HG03442 (cell line): ENCODE measurements at regions not wholly inside any gene's neighbourhood (a gene's known extent, or its start where the extent isn't known, plus 50 kb on each side); places are given as distances from the start of the nearest gene placed in this dataset.
A peak's percentile ranks its signal among the peaks of the same experiment; 100 is the strongest.
"Not testable (repeated sequence)": the region's sequence is repeated elsewhere in the genome, so short reads cannot be mapped to it uniquely, and the experiment has no call there.

Experiments
- ATAC-seq: cut with Tn5 transposase; IDR thresholded peaks from one replicate; pipeline ENCODE4 v1.9.1; 2021; ENCODE audit warnings: mild to moderate bottlenecking, moderate library complexity; ENCODE audit not compliant: unreplicated experiment

DNA sequence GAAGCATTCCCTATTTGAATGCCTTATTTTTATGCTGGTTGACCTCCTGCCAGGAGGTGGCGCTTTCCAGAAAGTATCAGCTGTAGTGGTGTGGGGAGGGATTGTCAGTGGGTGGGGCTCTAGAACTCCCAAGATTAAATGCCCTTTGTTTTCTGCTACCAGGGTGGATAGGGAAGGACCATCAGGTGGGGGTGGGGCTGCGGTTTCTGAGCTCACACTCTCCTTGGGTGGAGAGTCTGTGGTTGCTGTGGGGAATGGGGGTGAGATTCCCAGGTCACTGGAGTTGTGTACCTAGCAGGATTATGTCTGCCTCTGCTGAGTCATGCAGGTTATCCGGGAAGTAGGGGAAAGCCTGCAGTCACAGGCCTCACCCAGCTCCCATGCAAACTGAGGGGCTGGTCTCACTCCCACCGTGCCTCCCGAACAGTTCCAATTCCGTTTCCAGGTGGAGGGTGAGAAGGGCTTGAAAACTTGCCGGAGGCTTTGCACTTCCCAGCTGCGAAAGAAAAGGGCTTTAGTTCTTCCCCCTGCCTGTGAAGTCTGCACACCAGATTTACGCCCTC, 68.3 kb downstream of the ALG10B start:
- no peak for ATAC-seq

DNA sequence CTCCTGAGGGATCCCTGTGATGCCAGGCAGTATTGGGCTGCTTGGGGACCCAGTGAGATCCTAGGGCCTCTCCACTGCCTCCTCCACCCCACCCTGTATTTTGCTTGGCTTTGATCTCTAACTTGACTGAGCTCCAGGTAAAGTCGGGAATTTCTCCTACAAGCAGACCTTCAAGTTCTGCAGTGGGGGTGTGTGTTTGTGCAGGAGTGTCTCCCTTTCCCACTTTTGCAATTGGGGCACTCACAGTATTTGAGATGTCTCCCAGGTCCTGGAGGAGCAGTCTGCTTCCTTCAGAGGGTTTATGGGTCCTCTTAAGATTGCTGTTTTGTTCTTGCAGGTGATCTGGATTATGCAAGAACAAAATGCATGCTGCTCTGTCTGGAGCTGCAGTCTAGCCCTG, 68.9 kb downstream of the ALG10B start:
- ATAC-seq: no peak

DNA sequence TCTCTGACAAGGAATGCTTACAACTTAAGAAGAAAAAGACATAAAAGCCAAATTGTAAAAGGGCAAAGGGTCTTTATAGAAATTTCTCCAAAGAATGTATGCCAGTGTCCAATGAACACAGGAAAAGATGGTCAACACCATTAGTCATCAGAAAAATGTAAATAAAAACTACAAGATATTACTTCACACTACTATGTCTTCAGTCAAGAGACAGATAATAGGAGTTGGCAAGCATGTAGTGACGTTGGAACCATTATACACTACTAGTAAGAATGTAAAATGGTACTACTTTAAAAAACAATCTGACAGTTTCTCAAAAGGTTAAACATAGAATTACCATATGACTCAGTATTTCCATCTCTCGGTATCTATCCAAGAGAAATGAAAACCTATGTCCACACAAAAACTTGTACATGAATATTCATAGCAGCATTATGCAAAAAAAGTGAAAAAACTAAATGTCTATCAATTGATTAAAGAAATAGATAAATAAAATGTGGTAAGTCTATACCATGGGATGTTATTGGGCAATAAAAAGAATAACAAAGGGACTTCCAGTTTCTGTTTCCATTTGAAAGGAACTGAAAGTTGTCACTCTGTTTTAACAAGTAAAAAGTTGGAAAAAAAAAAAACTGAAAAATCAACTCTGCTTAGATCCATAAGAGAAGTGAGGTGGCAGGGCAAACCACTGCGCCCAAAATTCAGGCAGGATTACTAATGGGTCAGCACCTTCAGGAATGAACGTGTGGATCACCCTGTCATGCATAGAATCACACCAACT, 69.8 kb downstream of the ALG10B start:
- ATAC-seq: peak; percentile 68

DNA sequence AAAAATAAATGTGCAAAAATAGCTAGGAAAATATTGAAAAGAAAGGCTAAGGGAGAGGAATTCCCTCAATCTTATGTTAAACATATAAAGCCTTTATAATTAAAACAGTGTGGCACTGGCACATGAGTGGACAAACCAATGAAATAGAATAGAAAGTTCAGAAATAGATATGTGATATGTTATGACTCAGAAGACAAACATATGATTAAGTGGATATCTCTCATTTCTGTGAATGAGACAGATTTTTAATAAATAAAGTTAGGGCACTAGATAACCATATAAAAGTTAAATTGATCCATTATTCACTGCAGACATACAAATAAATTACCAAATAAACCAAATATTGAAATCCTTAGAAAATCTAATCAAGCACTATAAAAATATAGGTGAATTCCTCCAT, 73.0 kb downstream of the ALG10B start:
- no peak for ATAC-seq

DNA sequence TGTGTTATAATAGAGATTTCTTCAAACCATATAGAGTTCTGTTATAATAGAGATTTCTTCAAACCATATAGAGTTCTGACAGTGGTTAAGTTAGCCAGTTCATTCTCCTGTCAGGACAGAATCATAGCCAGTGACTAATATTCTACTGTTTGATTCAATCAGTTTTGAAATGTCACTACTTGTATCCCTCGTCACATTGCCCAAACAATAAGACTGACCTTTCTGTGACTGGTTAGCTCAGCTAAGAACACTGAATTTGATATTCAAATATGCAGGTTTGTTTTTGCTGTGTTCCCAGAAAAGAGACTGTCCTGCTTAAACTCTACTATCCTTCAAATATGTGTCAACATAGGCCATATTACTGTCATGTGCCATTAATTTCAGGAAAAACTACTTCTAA, 74.4 kb downstream of the ALG10B start:
- no peak for ATAC-seq

- peak; percentile 50 for ATAC-seq
Measured at GRCh38 chr12:38392554-38393144, 76.1 kb downstream of the ALG10B start.

- no peak for ATAC-seq
Measured at GRCh38 chr12:38399711-38400206, 83.2 kb downstream of the ALG10B start.

DNA sequence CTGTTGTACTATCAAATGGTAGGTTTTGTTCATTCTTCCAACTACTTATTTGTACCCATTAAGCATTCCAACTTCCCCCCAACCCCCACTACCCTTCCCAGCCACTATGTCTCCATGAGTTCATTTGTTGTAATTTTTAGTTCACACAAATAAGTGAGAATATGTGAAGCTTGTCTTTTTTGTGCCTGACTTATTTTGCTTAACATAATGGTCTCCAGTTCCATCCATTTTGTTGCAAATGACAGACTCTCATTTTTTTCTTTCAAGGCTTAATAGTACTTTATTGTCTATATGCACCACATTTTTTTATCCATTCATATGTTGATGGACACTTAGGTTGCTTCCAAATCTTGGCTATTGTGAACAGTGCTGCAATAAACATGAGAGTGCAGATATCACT, 86.2 kb downstream of the ALG10B start:
- ATAC-seq: no peak

- ATAC-seq: no peak
Measured at GRCh38 chr12:38409511-38409910, 92.9 kb downstream of the ALG10B start.

GRCh38 chr12:38411426-38411825, 94.9 kb downstream of the ALG10B start:
- no peak for ATAC-seq

- no peak for ATAC-seq
Measured at GRCh38 chr12:38411946-38412345, 95.4 kb downstream of the ALG10B start.

DNA sequence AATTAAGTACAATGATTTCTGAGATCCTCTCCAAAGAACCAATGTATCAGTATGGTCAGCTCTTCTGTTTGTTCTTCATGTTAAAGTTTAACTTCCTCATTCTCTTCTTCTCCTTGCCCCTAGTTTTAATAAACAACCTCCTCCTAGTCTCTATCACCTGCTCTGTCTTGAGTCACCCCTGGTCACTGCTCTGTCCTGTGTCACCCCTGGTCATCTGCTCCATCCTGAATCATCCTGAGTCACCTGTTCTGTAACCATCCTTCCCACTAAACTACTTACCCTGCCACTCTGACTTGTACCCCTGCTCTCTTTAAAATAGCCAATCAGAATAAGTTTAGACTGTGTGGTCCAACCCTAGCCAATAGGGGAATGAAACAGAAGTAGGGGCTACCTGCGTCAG, 100.5 kb downstream of the ALG10B start:
- ATAC-seq: no peak

- no peak for ATAC-seq
Measured at GRCh38 chr12:38424436-38424835, 107.9 kb downstream of the ALG10B start.

DNA sequence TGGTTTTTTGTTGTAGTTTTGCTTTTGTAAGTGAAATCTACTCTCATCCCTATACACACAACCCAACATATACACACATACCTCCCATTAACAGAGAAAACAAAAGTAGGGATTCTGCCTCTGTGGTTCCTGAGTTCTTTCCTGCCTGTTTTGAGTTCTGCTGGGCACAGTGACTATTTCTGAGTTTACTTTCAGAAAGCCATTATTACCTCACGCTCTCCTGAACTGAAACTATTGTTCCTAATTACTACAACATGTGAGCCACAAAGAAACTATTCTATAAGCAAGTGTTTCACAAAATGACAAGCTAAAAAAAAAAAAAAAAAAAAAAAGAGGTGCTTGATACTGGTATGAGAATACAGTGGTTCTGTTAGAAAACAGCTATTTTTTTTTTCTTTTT, 110.9 kb downstream of the ALG10B start:
- ATAC-seq: no peak

- ATAC-seq: no peak
Measured at GRCh38 chr12:38431921-38432320, 115.3 kb downstream of the ALG10B start.

GRCh38 chr12:38441871-38442281, 125.3 kb downstream of the ALG10B start:
- not testable (repeated sequence) for ATAC-seq

GRCh38 chr12:38445040-38445439, 128.5 kb downstream of the ALG10B start:
- ATAC-seq: no peak

GRCh38 chr12:38448991-38449390, 132.4 kb downstream of the ALG10B start:
- ATAC-seq: no peak

- ATAC-seq: no peak
Measured at GRCh38 chr12:38456537-38457120, 140.1 kb downstream of the ALG10B start.

DNA sequence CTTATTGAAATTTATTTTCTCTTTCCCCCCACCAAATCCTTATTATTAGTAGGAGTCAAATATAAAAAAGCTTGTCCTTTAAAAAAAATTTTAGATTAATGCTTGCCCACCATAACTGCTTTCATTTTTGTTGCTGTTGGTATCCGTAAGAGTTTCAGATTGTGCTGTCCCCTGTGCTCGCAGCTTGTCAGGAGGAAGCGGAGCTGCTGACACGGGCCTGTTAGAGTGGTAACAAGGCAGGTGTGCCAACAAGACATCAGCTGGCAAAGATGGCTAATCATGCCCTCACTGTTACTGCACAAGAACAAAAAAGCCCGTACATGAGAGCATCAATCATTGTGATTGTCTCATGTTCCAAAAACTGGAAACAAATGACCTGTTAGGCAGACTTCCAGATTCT, 148.4 kb downstream of the ALG10B start:
- no peak for ATAC-seq

- ATAC-seq: no peak
Measured at GRCh38 chr12:38469715-38470114, 153.1 kb downstream of the ALG10B start.
